K562 (cell line): ENCODE measurements at regions not wholly inside any gene's neighbourhood (a gene's known extent, or its start where the extent isn't known, plus 50 kb on each side); places are given as distances from the start of the nearest gene placed in this dataset.
"Not testable (repeated sequence)": the region's sequence is repeated elsewhere in the genome, so short reads cannot be mapped to it uniquely, and the experiment has no call there.

Experiments
- ATAC-seq: fragments of 200-7000 bp; cut with Tn5 transposase; 3 replicates; pipeline ENCODE4 v1.9.1; 2020; ENCODE audit warnings: moderate library complexity
- BruUV-seq: library from RNA; stranded (reverse); fragments of 400-500 nt; replicated peaks from 2 replicates; lab custom pipeline; 2021; lab: Mats Ljungman, UMichigan
- CTCF ChIA-PET: fragments of 300-600 bp; formaldehyde crosslinking; extraction: SDS; loops from one replicate; lab custom pipeline; 2021; ENCODE audit warnings: low intra/inter-chr PET ratio; lab: Yijun Ruan, JAX
- POLR2A ChIA-PET: fragments of 300-600, 350-650 bp; sonication (Branson Sonifier 250); formaldehyde crosslinking; extraction: SDS; loops from one replicate; lab custom pipeline; 2021; ENCODE audit warnings: antibody characterized with exemption, inconsistent platforms; lab: Yijun Ruan, JAX
- DNase-seq, 4 experiments: peaks; one replicate each; pipeline versions ENCODE4 v3.0.0 to v3.0.0-alpha.2; 2011 to 2018; ENCODE audit warnings: low spot score in 3 of 4, mixed read lengths in 3 of 4; ENCODE audit errors: extremely low read depth in 1 of 4
- FAIRE-seq: peaks from 2 replicates; lab custom pipeline; 2011; peaks lifted over from hg19 to GRCh38; lab: Jason Lieb, UNC
- H2AFZ ChIP-seq: 2 replicates; pipeline ENCODE4 v1.6.0; 2011; ENCODE audit warnings: low read depth, low read length, control low read depth, inconsistent platforms
- H3K27ac ChIP-seq: fragments of 200-600 bp; 3 replicates; pipeline ENCODE4 v1.8.0; 2011; ENCODE audit warnings: low read depth, mild to moderate bottlenecking, control low read depth, inconsistent platforms, low read length, moderate library complexity, mixed read lengths; ENCODE audit errors: extremely low read depth
- H3K27me3 ChIP-seq, 2 experiments: fragments of 300-600 bp in 1 of 2; 2 replicates in 1 of 2; 3 replicates in 1 of 2; pipeline versions ENCODE4 v1.6.0 to v1.8.0; 2011; ENCODE audit warnings: inconsistent platforms in 2 of 2, low read length in 2 of 2, mild to moderate bottlenecking in 1 of 2, mixed read lengths in 1 of 2, moderate library complexity in 1 of 2; ENCODE audit not compliant: control insufficient read depth in 2 of 2, insufficient read depth in 2 of 2
- H3K36me3 ChIP-seq: fragments of 300-600 bp; 3 replicates; pipeline ENCODE4 v1.8.0; 2011; ENCODE audit warnings: mild to moderate bottlenecking, low read length, inconsistent platforms; ENCODE audit not compliant: control insufficient read depth, insufficient read depth
- H3K4me1 ChIP-seq, 2 experiments: fragments of 200-600 bp in 1 of 2; replicated peaks in 1 of 2; 2 replicates in 1 of 2; 3 replicates in 1 of 2; pipeline versions ENCODE4 v1.5.1 to v1.8.0; 2011; ENCODE audit warnings: inconsistent platforms in 2 of 2, low read length in 2 of 2, mild to moderate bottlenecking in 1 of 2, mixed read lengths in 1 of 2, moderate library complexity in 1 of 2; ENCODE audit not compliant: control insufficient read depth in 2 of 2, insufficient read depth in 2 of 2
- H3K4me2 ChIP-seq: 2 replicates; pipeline ENCODE4 v1.6.1; 2011; ENCODE audit warnings: low read length, control low read depth, inconsistent platforms, mixed read lengths; ENCODE audit not compliant: insufficient read depth
- H3K4me3 ChIP-seq: fragments of 200-600 bp; sonication (generic), shearing (Covaris generic); 2 replicates; pipeline ENCODE4 v1.5.1; 2016; ENCODE audit warnings: control low read depth, inconsistent platforms
- H3K79me2 ChIP-seq: fragments of 200-600 bp; 3 replicates; pipeline ENCODE4 v1.8.0; 2011; ENCODE audit warnings: low read length, inconsistent platforms; ENCODE audit not compliant: control insufficient read depth, insufficient read depth
- H3K9ac ChIP-seq, 2 experiments: 2 replicates each; pipeline versions ENCODE4 v1.6.0 to v1.6.1; 2011; ENCODE audit warnings: low read depth in 2 of 2, low read length in 2 of 2, control low read depth in 1 of 2, inconsistent platforms in 1 of 2, mild to moderate bottlenecking in 1 of 2, mixed read lengths in 1 of 2; ENCODE audit not compliant: insufficient read depth in 1 of 2
- H3K9me1 ChIP-seq: one replicate; pipeline ENCODE4 v1.6.0; 2011; ENCODE audit warnings: inconsistent platforms, mild to moderate bottlenecking, low read length, moderate library complexity; ENCODE audit not compliant: control insufficient read depth, insufficient read depth
- H3K9me3 ChIP-seq: replicated peaks from 2 replicates; pipeline ENCODE4 v1.5.1; 2011; ENCODE audit warnings: low read depth, low read length, inconsistent platforms; ENCODE audit not compliant: control insufficient read depth, insufficient read depth
- H4K20me1 ChIP-seq: replicated peaks from 2 replicates; pipeline ENCODE4 v1.6.1; 2011; ENCODE audit warnings: low read length, inconsistent platforms, mixed read lengths; ENCODE audit not compliant: control insufficient read depth, insufficient read depth
- CBX5 ChIP-seq: IDR thresholded peaks from 2 replicates; pipeline ENCODE4 v1.6.1; 2014; ENCODE audit warnings: low read depth, borderline replicate concordance
- CHD4 ChIP-seq: fragments of 200-600 bp; sonication (generic); IDR thresholded peaks from 3 replicates; pipeline ENCODE4 v1.6.1; 2012; ENCODE audit warnings: low read depth, mild to moderate bottlenecking, mixed read lengths, low read length, inconsistent platforms; ENCODE audit not compliant: insufficient read depth, insufficient replicate concordance, poor library complexity, severe bottlenecking
- COPS2 ChIP-seq: fragments of 450-650 bp; conservative IDR thresholded peaks from 2 replicates; pipeline ENCODE4 v1.6.1; 2016; ENCODE audit warnings: mild to moderate bottlenecking, moderate library complexity
- CXXC5 ChIP-seq: fragments of 250-450 bp; sonication (Bioruptor Pico); IDR thresholded peaks from 2 replicates; pipeline ENCODE4 v1.8.0; 2022; ENCODE audit warnings: inconsistent platforms, mild to moderate bottlenecking, moderate library complexity
- GTF3C2 ChIP-seq: IDR thresholded peaks from 3 replicates; pipeline ENCODE4 v1.6.1; 2011; ENCODE audit warnings: borderline replicate concordance, mild to moderate bottlenecking, moderate library complexity; ENCODE audit not compliant: insufficient read length; ENCODE audit errors: extremely low read depth
- HNRNPL ChIP-seq: fragments of 200-400 bp; formaldehyde crosslinking; IDR thresholded peaks from 2 replicates; pipeline ENCODE4 v1.6.1; 2017; ENCODE audit warnings: low read depth, mild to moderate bottlenecking, low read length
- HOXB6 ChIP-seq: fragments of 250-450 bp; sonication (Bioruptor Pico); IDR thresholded peaks from 2 replicates; pipeline ENCODE4 v1.5.1; 2022; ENCODE audit warnings: mild to moderate bottlenecking, borderline replicate concordance
- KDM4B ChIP-seq, 2 experiments: fragments of 450-650 bp in 1 of 2; sonication (generic) in 1 of 2; IDR thresholded peaks; 2 replicates each; pipeline ENCODE4 v1.6.1; 2016 to 2017; ENCODE audit warnings: borderline replicate concordance in 2 of 2, antibody characterized with exemption in 1 of 2, low read depth in 1 of 2, mild to moderate bottlenecking in 1 of 2
- MEF2D ChIP-seq: conservative IDR thresholded peaks from 2 replicates; pipeline ENCODE4 v1.6.1; 2016; ENCODE audit warnings: low read depth, missing genetic modification characterization, missing compliant biosample characterization
- NELFE ChIP-seq: IDR thresholded peaks from 2 replicates; pipeline ENCODE4 v1.6.1; 2011; ENCODE audit warnings: mild to moderate bottlenecking; ENCODE audit not compliant: insufficient read depth, insufficient read length
- STAG1 ChIP-seq: sonication (generic); formaldehyde crosslinking; IDR thresholded peaks from 2 replicates; pipeline ENCODE4 v1.5.0; 2020; ENCODE audit warnings: missing genetic modification reagents, borderline replicate concordance
- ZNF436 ChIP-seq: fragments of 250-450, 450-650 bp; sonication (Bioruptor Pico); formaldehyde crosslinking; IDR thresholded peaks from 2 replicates; pipeline ENCODE4 v1.7.0; 2020; ENCODE audit warnings: mild to moderate bottlenecking
- WGBS: fragments of 100-300 bp; shearing (Covaris generic); methylation state at CpG from one replicate; pipeline ENCODE4 v1.1.6; 2016; ENCODE audit warnings: low coverage, mixed read lengths; ENCODE audit not compliant: insufficient coverage; ENCODE audit errors: missing lambda C conversion rate; 5-methylcytosine and 5-hydroxymethylcytosine counted together
- in situ Hi-C: fragments of 300-500 bp; cut with MboI; formaldehyde crosslinking; loops from 4 replicates; pipeline ENCODE4 v1.15.0; 2018; ENCODE audit warnings: inconsistent platforms, mixed read lengths
- intact Hi-C: fragments of 100-400 bp; cut with micrococcal nuclease; formaldehyde crosslinking; loops from 2 replicates; pipeline ENCODE4 v1.14.2; 2022
- TF ChIP-seq, protein P1 (sequence below): fragments of 450-650 bp; IDR thresholded peaks from 2 replicates; pipeline ENCODE4 v1.6.1; 2014; ENCODE audit warnings: low read depth, mild to moderate bottlenecking, moderate library complexity, borderline replicate concordance

- 0% methylated on average over 4 of the region's 4 CpGs for WGBS
- TF ChIP-seq CHD4 (no peak), MEF2D (tag) (no peak), KDM4B (IDR thresholded peaks at IDR 0.05; ENCODE audit: borderline replicate concordance in 2 of 2, low read depth in 1 of 2) (no peak), GTF3C2 (no peak), STAG1 (CRISPR knock-in tag) (no peak), CBX5 (no peak), HNRNPL (no peak), CXXC5 (CRISPR knock-in tag) (no peak), HOXB6 (CRISPR knock-in tag) (no peak), COPS2 (no peak), NELFE (no peak), ZNF436 (CRISPR knock-in tag) (no peak)
- TF ChIP-seq, protein P1, sequence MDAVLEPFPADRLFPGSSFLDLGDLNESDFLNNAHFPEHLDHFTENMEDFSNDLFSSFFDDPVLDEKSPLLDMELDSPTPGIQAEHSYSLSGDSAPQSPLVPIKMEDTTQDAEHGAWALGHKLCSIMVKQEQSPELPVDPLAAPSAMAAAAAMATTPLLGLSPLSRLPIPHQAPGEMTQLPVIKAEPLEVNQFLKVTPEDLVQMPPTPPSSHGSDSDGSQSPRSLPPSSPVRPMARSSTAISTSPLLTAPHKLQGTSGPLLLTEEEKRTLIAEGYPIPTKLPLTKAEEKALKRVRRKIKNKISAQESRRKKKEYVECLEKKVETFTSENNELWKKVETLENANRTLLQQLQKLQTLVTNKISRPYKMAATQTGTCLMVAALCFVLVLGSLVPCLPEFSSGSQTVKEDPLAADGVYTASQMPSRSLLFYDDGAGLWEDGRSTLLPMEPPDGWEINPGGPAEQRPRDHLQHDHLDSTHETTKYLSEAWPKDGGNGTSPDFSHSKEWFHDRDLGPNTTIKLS = no peak
- ChIA-PET POLR2A (no interaction called here), CTCF (no interaction called here)
- intact Hi-C loops (no loop called here), in situ Hi-C loops (no loop called here)
- Histone ChIP-seq H3K9ac (no peak overlapping the region), H3K4me1 (no peaks in the 10 kb centered on the region), H3K27ac (no peak overlapping the region), H2AFZ (no peak overlapping the region), H3K9me3 (no peaks in the 10 kb centered on the region; the same call in 1 of the 2 replicates), H3K9me1 (no peaks in the 10 kb centered on the region), H3K36me3 (no peaks in the 10 kb centered on the region), H3K4me3 (no peak overlapping the region), H3K4me2 (no peak overlapping the region), H3K79me2 (no peaks in the 10 kb centered on the region), H4K20me1 (no peaks in the 10 kb centered on the region), H3K27me3 (no peaks in the 10 kb centered on the region)
- ATAC-seq = no peak
- FAIRE-seq = no peak
- DNase-seq = no peak
- BruUV-seq = no TSS peak
Measured at GRCh38 chr12:126451809-126452208, 1386.6 kb downstream of the AACS start.

GRCh38 chr12:126452686-126453085 is 1387.5 kb downstream of the AACS start:
- H3K9me1 ChIP-seq, H2AFZ ChIP-seq, H3K4me1 ChIP-seq, H3K4me2 ChIP-seq, in situ Hi-C loops, CTCF ChIA-PET, H3K79me2 ChIP-seq, H3K27ac ChIP-seq, intact Hi-C loops, H3K9ac ChIP-seq, ATAC-seq, H3K36me3 ChIP-seq, FAIRE-seq, BruUV-seq, H4K20me1 ChIP-seq, H3K27me3 ChIP-seq, POLR2A ChIA-PET, H3K4me3 ChIP-seq, DNase-seq, H3K9me3 ChIP-seq: not testable (repeated sequence)
- WGBS = 0% methylated on average over 9 of the region's 9 CpGs
